T-helper 2 cell treated with Interferon-gamma antibody and Interleukin-4, amounts not matched to agents 100 ng/mL and 5 ng/mL, for 36 hours (primary cell): ENCODE measurements at regions not wholly inside any gene's neighbourhood (a gene's known extent, or its start where the extent isn't known, plus 50 kb on each side); places are given as distances from the start of the nearest gene placed in this dataset.

ENCODE experiments used
- intact Hi-C: fragments of 100-400 bp; cut with micrococcal nuclease; formaldehyde crosslinking; loops from one replicate; pipeline ENCODE4 v1.15.1; 2023

DNA sequence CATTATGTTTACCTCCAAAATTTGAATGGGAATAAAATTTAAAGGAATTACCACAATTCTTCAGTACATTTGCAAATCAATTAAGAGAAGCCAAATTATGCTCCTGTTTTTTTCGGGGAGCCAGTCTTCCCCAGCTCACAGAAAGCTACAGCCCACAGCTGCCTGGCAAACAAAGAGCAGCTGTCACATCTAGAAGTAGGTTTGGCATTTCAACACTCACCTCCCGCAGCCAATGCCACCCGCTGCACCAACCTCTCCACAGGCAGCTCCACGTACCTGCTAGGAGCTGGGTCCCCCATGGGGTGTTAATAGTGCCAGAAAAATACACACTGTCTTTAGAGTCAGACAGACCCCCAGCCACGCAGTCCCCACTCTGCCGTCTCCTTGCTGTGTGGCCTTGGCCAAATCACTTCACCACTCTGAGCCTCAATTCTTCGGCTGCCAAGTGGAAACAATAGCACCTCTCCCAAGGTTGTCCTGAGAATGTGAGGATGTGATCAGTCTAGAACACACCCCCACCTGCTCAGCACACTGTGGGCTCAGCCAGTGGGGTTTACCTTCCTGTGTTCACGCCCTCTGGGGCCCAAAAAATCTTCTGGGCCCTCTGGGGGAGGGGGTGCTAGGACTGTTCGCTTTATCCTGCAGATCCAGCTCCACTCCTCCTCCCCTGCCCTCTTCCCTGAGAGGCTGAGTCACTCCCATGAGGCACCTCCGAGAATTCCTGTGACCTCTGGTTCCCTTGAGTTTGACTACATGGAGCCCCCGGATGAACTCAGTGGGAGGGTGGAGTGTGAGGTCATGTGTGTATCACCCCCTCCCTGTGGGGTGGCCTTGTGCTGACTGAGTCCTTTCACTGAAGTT, 204.3 kb upstream of the GRIK3 start:
- intact Hi-C loops: no loop called here

DNA sequence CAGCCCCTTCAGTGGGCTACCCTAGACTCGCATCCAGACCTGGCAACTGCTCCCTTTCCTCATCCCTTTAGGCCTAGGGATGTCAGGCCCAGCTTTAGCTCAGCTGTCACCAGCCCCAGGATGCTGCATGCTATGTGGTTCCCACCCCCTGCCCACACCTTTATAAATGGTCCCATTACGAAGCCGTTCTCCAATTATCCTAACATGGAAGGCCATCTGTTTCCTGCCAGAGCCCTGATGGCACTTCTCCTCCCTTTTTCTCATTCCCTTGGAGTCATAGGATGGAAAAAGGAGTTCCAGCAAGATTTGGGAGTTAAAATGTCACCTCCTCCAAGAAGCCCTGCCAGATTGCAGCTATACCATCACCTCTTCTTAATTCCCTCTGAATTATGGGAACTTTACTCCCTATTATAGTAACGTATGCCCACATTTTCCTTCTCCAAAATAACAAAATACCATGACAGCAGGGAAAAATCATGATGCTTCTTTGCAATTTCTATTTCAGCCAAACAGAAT, 205.0 kb upstream of the GRIK3 start:
- intact Hi-C loops: no loop called here

DNA sequence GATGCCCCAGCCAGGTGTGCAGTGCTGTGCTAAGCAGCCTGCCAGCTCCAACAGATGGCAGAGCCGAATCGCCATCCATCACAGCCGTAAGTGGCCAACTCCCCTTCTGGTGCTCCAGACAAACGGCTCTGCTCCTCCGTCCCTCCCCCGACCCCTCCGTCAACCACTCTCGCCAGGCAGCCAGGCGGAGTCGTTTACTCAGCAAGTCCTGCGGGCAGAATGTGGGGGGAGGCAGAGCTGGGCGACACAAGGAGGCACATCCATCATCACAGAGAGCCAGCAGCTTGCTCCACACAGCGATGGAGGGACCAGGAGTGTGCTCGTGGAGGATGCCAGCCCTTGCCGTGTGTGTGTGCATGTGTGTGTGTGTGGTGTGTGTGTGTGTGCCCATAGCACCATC, 206.6 kb upstream of the GRIK3 start:
- intact Hi-C loops: no loop called here

DNA sequence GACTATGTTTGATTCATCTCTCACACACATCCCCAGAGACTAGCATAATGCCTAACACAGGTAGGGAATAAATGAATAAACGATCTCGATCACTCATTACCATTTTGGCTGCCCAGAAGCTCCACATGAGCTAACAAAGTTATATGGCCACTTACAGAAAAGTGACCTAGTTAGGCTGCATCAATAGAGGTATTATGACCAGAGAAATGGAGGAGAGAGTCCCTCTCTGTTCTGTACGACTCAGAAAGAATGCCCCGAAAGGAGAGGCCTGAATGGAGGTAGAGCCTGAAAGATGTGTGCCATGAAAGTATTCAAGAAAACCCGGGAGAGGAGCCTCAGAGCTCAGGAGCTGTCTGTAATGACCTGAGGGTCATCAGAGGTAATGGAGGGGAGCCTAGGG, 208.2 kb upstream of the GRIK3 start:
- intact Hi-C loops: no loop called here

DNA sequence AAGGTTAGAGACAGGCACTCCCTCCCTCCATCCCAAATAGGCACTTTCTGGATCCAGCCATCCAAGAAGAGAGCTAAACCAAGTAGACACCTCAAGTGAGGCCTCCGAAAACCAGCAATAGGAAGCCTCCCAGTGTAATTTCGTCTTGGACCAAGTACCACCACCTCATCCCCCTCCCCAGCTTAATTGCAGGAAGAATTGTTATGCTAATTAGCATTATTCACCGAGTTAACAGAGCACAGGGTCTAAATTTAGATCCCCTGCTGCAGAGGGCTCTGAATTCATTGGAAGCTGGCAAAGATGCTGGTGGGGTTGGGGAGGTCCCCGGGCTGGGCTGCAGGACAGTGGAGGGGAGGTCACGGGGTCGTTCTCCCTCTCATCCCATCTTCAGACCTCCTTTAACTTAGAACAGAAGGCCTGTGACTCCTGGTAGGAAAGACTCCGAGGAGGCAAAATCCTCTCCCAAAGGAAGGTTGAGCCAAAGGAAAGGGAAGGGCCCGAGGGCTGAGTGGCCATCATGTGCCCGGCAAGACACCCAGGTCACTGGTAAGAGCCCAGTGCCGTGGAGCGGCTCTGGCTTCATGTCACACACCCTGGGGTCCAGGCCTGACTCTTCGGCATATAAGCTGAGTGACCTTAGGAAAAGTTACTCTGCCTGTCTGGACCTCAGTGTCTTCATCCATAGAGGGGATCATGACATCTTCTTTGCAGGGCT, 209.2 kb upstream of the GRIK3 start:
- intact Hi-C loops: no loop called here

DNA sequence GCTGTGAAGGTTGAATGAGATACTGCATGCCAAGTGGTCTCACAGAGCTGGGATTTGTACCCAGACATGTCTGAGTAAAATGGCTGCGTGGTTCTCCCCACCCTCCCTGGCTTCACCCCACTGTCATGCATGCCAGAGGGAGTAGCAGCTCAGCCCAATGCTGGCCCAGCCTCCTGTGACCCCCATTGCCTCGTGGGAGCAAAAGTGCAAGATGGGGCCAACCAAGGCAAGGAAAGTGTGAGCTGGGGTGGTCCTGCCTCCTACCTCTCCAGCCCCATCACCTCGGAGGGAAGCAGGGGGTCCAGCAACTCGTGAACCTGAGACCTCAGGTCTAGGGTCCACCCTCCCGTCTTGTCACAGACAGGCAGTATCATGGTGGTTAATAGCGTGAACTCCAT, 209.8 kb upstream of the GRIK3 start:
- intact Hi-C loops: no loop called here

DNA sequence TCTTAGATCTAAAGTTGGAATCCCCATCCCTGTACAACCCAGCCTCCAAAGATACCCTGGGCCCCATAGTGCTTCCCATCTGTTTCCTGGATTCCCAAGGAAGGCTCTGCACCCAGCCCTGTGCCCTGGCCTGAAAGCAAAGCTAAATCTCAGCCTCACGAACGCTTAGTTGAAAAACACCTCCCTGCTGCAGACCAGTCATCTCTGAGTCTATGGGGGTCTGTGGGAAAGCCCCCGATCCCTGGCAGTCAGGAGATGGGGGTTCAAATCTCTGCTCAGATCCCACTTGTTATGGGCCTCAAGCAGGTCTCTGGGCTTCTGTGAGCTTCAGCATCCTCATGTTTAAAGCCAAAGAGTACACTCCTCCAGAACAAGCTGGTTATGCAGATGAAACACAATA, 210.5 kb upstream of the GRIK3 start:
- intact Hi-C loops: no loop called here

DNA sequence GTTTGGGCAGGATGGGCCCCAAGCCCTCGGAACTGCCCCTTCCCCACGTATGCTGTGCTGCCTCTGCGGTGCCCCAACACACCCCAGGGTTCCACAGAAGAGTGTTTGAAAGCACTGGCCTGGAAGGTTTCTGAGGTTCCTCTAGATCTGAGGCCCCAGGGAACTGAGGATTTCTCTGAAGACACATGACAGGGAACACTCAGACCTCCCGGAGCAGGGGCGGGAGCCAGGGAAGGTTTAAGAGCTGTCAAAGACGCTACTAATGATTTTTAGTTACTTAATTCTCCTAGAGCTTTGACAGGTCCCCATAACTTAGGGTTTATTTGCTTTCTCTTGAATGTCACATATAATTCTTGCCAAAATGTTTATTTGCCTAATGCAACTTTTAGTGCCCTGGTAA, 212.3 kb upstream of the GRIK3 start:
- intact Hi-C loops: no loop called here

DNA sequence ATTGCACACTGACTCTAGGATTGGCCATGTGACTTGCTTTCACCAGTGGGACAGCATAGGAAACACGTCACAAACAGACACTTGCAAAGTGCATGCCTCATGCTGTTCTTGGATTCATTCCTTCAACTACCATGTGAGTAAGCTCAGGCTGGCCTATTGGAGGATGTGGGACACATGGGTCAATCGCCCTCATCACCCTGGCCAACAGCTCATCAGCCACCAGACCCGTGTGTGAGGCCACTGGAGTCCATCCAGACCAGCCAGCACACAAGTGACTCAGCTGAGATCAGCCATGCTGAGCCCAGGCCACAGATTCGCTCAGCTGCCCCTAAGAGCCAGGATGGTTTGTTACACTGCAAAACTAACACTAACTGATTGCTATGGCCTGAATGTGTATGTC, 216.1 kb upstream of the GRIK3 start:
- intact Hi-C loops: no loop called here

DNA sequence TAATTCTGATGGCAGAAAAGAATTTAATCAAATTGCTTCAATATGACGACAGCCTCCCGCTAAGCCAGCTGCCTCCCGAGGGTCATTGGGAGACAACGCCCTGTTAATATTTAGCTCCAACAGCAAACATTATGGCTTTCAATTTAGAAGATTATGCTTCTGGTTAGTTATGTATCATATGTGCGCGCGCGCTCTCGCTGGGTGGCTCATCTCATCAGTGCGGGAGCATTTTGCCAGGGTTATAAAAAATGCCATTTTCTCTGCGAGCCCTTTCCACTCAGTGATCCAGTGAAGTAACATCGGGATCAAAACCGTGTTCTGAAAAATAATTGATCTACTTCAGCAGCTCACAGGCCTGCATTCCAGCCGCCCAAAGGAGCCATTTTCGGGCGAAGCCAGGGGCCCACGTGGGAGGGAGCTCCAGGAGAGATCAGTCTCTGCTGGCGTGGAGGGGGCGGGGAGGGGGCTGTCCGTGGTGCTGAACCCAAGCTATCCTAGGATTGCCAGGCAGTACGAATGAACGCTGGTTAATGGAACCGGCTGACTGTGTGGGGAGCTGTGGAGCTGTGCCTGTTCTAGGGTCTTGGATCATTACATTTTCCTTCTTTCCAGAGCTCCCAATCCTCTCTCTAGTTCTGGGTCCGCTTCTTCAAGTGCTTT, 219.1 kb upstream of the ZC3H12A start:
- intact Hi-C loops: no loop called here

DNA sequence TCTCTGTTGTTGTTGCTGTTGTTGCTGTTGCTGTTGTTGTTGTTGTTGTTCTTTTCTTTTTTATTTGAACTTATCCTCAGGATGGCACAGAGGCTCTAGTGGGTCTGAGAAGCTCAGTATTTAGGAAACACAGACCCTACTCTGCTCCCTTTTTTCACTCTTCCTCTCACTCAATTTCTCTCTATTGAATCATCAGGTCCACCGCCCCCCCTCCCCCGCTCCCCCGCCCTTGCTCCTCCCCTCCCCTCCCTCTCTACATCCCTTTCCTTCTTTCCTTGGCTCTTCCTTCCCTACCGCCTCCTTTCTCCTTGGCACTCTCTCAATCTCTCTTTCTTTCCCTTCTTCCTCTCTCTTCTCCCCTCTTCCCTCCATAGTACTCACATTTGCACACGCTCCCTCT, 218.5 kb upstream of the ZC3H12A start:
- intact Hi-C loops: no loop called here

DNA sequence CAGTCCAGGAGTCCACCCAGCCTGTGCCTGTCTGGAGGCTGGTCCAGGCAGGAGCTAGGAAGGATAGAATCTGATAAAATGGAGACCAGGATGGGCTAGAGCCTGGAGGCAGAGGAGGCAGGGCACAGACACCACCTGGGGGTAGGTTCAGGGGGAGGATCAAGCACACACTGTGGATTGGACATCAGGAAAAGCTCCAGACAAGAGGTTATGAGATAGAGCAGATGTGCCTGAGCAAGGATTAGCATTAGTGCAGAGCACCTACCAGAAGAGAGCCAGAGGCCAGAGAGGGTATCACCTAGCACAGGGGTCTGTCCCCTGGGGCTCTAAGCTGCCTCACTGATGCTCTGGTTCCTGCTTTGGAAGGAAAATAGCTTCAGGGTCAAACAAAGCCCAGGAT, 216.7 kb upstream of the ZC3H12A start:
- intact Hi-C loops: no loop called here

DNA sequence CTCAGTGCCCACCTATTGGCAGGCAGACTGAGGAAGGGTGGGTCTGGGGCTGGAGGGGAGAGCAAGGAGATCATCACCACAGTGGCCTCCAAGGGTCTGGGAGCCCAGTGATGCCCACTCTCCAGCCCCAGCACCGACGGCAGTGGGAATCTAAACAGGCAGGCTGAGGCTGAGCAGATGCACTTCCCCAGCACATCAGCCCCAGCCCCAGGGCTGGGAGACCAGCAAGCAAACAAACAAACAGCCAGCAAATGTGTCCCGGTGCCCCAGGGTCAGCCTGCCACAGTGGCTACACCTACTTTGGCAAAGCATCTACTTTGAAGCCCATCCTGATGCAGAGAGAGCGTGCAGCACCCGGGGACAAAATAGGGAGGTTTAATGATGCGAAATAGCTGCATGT, 216.3 kb upstream of the ZC3H12A start:
- intact Hi-C loops: no loop called here

DNA sequence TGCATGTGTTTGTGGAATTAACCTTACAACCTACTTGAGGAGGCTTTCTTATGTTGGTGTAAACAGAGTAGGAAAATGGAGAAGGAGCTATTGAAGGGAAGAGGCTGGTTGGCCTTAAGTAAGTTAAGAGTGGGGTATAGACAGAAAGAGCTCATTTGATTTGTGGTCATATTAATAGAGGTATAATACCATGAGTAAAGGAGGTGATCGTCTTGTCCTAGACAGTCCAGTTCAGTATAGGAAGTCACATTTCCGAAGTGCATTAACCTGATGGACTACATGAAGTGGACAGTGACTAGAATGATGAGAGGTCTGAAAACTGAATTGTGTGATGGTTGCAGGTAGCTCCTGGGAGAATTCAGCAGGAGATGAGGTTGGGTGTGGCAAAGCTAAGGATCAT, 215.4 kb upstream of the ZC3H12A start:
- intact Hi-C loops: no loop called here

DNA sequence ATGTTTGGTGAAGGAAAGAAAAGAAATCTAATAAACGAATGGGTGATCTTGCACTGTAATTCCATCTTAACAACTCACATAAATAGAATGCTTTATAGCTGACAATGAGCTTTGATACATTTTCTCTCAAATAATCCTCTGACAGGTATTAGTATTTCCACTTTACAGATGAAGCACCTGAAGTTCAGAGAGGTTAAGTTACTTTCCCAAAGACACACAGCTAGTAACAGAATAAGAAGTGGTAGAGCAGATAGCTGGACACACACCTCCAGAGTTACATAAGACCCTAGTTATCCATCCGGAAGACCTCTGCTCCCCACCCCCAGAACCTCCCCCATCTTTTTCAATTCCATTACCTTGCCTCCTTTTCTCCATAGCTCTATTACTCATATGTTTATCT, 213.3 kb upstream of the ZC3H12A start:
- intact Hi-C loops: no loop called here

DNA sequence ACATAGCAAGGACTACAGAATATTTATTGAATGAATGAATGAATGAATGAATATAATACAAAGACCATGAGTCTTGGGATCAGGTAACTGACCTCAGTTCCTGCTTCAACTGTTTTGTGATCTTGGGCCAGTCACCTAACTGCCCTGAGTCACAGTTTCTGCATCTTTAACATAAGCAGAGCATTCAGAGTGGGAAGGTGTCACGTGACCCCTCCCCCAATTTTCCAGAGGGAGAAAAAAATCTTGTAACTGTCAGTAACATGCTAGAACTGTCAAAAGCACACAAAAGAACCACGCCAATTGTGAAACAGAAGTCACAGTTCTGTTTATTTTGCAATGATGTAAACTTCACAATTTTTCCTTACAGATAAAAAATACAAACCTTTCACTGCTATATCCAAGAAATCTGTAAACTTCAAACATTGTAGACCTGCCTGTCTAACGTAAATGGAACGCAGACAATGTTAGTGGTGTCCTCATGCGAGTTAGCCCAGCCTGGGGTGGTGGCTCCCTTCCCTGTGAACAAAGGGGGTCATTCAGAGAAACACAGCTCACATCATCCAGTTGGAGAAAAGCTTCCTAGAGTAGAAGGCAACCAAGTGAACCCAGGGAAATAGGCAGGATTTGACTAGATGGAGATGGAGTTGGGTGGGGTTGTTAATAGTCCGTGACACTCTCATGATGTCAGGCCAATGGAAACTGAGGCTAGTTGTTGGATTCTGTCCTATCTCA, 211.8 kb upstream of the ZC3H12A start:
- intact Hi-C loops: no loop called here

DNA sequence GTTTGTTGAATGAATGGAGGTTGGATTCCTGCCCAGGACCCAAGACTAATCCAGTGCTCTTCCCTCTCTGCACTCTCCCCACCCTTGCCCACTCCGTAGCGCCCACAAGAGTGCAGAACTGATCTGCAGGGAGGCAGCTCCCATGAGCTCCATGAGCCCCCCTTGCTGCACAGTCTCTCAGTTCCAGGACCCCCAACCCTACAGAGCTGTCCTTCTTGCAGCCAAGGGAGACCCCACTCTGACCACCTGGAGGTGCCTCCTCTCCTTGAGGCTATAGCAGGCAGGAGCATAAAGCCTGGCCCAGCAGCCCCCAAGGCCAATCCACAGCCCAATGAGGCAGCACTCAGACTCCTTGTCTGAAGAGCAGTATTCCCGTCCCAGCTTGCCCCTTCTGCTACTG, 209.2 kb upstream of the ZC3H12A start:
- intact Hi-C loops: no loop called here

DNA sequence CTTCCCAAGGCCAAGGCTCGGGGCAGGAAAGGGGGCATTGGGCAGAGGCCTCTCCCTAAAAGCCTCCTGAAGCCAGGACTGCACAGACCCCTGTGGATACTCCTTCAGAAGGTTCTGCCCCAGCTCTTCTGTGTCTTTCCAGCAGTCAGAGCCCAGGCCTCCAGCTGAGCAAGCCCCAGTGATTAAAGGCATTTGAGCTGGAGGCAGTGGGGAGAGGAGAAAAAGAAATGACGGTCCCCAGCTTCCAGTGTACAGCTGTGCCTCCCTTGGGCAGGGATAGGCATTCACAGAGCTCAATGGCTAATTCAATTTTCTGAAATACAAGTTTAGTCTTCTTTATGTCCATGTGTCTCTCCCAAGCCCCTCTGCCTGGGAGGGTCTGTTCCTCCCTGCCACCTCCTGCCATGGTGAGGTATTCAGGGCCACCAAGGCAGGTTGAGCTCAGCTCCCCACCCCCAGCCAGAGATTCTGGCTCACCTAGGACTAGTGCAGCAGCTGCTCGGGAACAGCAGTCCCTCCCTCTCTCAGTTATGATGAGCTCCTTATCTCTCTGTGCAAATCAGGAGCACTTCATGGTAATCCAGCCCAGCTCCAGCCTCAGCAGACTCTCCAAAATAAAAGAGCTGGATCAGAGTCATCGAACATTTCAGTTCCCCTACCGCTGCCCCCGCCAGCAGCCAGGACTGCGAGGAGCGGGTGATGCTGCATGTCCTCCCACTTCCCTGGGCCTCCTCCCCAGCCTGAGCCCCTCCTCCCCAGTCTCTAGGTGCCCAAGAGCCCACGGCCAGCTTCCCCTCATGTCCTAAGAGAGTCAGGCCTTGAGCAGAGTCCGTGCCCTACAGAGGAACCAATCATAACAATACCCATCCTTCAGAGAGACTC, 208.4 kb upstream of the ZC3H12A start:
- intact Hi-C loops: no loop called here

DNA sequence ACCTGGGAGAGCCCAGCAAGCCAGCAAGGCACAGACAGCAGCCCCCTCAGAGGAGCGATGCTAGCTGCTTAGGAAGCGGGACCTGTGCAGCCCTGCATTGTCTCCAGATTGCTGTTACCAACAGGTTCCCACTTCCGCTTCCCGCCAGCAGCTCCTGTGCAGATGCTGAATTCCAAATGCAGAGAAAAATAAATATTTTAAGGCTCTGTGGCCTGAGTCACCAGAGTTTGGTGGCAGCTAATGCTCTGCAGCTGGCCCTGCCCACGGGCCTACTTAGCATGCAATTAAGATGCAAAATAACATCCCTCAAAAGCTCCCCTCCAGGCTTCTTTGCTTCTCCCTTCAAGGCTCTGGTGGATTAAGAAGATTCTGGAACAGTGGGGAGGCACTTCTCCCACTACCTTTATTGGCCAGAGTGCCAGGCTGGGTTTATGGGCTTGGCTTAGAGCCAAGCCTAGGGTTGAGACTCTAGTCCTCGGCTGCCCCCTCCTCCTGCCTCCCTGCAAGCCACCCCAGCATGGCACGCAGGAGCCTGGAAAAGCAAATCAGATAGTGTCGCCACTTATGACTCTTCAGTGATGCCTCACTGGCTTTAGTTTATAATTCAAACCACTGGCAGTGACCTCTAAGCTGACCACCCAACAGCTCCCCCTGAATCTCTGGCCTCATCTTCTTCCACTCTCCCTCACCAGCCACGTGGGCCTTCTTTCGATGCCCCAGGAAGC, 207.1 kb upstream of the ZC3H12A start:
- intact Hi-C loops: no loop called here

DNA sequence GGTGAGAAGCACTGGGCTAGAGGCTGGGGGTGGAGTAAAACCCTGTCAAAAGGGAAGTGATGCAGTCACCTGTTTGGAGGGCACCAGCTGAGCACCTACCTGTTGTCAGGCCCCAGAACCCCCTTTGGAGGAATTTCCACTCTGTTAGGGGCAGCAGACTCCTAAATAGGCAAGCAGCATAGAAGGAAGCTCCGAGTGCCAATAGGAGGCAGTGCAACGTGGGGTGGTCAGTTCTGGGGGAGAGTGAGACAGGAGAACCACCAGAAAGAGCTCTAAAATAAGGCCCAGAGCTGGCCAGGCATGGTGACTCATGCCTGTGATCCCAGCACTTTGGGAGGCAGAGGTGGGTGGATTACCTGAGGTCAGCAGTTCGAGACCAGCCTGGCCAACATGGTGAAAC, 203.7 kb upstream of the ZC3H12A start:
- intact Hi-C loops: no loop called here
